ENCODE measurements at regions not wholly inside any gene's neighbourhood (a gene's known extent, or its start where the extent isn't known, plus 50 kb on each side); places are given as distances from the start of the nearest gene placed in this dataset.

DNA sequence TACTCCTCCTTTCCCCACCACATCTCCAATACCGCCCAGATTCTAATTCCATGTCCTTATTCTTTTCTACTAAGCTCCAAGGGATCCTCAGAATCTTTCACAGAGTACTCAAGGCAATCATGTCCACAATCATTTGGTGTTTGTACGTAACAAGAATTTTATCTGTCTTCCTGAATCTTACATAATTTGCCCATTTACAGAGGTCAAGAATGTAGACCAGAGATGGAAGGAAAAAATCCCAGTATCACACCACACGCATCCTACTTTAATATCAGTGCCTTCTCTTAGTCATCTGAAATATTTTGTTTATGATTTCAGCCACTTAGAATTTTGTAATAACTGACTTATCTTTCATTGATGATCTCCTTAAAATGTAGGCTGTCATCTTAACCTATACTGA lies 366.0 kb upstream of the LRRC7 start:
- Histone ChIP-seq H3F3A (ENCODE audit: insufficient read depth, low read length, poor library complexity, severe bottlenecking) (no peaks in the 10 kb centered on the region), H3K4me3 (ENCODE audit: low read length) (no peak overlapping the region)

DNA sequence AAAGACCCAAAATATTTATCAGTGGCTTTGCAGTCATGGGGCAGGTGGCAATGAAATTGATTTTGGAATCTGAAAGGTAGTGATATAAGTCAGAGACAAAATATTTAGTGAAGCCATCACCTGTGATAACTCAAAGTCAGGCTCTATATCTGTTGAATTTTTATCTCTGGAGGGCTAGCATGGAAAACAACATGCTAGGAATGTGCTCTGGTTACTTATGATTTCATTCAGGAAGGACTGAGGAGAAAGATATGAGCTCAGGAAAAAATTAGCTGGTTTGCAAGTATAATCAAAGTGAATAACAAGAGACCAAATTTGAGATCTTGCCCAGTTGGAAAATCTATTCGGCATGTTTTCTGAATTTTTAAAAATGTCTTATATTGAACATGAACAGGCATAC lies 364.6 kb upstream of the LRRC7 start:
- TF ChIP-seq, protein P1, sequence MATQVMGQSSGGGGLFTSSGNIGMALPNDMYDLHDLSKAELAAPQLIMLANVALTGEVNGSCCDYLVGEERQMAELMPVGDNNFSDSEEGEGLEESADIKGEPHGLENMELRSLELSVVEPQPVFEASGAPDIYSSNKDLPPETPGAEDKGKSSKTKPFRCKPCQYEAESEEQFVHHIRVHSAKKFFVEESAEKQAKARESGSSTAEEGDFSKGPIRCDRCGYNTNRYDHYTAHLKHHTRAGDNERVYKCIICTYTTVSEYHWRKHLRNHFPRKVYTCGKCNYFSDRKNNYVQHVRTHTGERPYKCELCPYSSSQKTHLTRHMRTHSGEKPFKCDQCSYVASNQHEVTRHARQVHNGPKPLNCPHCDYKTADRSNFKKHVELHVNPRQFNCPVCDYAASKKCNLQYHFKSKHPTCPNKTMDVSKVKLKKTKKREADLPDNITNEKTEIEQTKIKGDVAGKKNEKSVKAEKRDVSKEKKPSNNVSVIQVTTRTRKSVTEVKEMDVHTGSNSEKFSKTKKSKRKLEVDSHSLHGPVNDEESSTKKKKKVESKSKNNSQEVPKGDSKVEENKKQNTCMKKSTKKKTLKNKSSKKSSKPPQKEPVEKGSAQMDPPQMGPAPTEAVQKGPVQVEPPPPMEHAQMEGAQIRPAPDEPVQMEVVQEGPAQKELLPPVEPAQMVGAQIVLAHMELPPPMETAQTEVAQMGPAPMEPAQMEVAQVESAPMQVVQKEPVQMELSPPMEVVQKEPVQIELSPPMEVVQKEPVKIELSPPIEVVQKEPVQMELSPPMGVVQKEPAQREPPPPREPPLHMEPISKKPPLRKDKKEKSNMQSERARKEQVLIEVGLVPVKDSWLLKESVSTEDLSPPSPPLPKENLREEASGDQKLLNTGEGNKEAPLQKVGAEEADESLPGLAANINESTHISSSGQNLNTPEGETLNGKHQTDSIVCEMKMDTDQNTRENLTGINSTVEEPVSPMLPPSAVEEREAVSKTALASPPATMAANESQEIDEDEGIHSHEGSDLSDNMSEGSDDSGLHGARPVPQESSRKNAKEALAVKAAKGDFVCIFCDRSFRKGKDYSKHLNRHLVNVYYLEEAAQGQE (IDR thresholded peaks at IDR 0.05; ENCODE audit: borderline replicate concordance) = no peak
- no peak for TF ChIP-seq EZH2 (IDR thresholded peaks at IDR 0.05; ENCODE audit: borderline replicate concordance, insufficient read depth, low read length, poor library complexity, severe bottlenecking)
- TF ChIP-seq RAD21 (conservative IDR thresholded peaks at IDR 0.05) = no peak
- no peak for TF ChIP-seq POLR2AphosphoS5 (IDR thresholded peaks at IDR 0.05)
- TF ChIP-seq, protein P2, sequence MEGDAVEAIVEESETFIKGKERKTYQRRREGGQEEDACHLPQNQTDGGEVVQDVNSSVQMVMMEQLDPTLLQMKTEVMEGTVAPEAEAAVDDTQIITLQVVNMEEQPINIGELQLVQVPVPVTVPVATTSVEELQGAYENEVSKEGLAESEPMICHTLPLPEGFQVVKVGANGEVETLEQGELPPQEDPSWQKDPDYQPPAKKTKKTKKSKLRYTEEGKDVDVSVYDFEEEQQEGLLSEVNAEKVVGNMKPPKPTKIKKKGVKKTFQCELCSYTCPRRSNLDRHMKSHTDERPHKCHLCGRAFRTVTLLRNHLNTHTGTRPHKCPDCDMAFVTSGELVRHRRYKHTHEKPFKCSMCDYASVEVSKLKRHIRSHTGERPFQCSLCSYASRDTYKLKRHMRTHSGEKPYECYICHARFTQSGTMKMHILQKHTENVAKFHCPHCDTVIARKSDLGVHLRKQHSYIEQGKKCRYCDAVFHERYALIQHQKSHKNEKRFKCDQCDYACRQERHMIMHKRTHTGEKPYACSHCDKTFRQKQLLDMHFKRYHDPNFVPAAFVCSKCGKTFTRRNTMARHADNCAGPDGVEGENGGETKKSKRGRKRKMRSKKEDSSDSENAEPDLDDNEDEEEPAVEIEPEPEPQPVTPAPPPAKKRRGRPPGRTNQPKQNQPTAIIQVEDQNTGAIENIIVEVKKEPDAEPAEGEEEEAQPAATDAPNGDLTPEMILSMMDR (IDR thresholded peaks at IDR 0.05; ENCODE audit: poor library complexity, severe bottlenecking) = no peak
- TF ChIP-seq SMC3 (conservative IDR thresholded peaks at IDR 0.05; ENCODE audit: poor library complexity) = no peak
- no peak for TF ChIP-seq MXI1 (conservative IDR thresholded peaks at IDR 0.05; ENCODE audit: poor library complexity, severe bottlenecking)
- TF ChIP-seq TAF1 (IDR thresholded peaks at IDR 0.05; ENCODE audit: low read depth) = no peak
- no peak for TF ChIP-seq EP300 (conservative IDR thresholded peaks at IDR 0.05; ENCODE audit: poor library complexity, severe bottlenecking)
- Histone ChIP-seq H2AFZ (ENCODE audit: low read depth, low read length) (no peak overlapping the region), H3K27ac (ENCODE audit: low read length) (no peak overlapping the region), H3K4me3 (ENCODE audit: low read length) (no peak overlapping the region), H3K36me3 (ENCODE audit: insufficient read depth, low read length) (no peaks in the 10 kb centered on the region), H3K4me2 (ENCODE audit: low read length) (no peak overlapping the region), H3K9ac (ENCODE audit: low read length) (no peak overlapping the region), H4K20me1 (ENCODE audit: insufficient read depth) (no peaks in the 10 kb centered on the region), H3K79me2 (replicated peaks; ENCODE audit: insufficient read depth, low read length) (no peaks in the 10 kb centered on the region), H3K27me3 (ENCODE audit: insufficient read depth, low read depth, low read length) (no peaks in the 10 kb centered on the region), H3K9me2 (ENCODE audit: insufficient read depth, low read length) (no peaks in the 10 kb centered on the region), H3K9me3 (ENCODE audit: low read length) (peaks cover 7% of the 10 kb centered on the region), H3F3A (ENCODE audit: insufficient read depth, low read length, poor library complexity, severe bottlenecking) (no peaks in the 10 kb centered on the region)

More for the DNA sequence above, 366.0 kb upstream of the LRRC7 start:
- H3K27ac ChIP-seq (ENCODE audit: low read length) = no peak overlapping the region
- H3K9ac ChIP-seq (ENCODE audit: low read length) = no peak overlapping the region
- no peaks in the 10 kb centered on the region for H3K79me2 ChIP-seq (replicated peaks; ENCODE audit: insufficient read depth, low read length)
- H3K9me3 ChIP-seq (ENCODE audit: low read length) = peaks cover 7% of the 10 kb centered on the region
- H3K4me2 ChIP-seq (ENCODE audit: low read length) = no peak overlapping the region
- H3K9me2 ChIP-seq (ENCODE audit: insufficient read depth, low read length) = peaks cover 2% of the 10 kb centered on the region
- no peak overlapping the region for H2AFZ ChIP-seq (ENCODE audit: low read depth, low read length)
- TF ChIP-seq EP300 (conservative IDR thresholded peaks at IDR 0.05; ENCODE audit: poor library complexity, severe bottlenecking) = no peak
- no peak for TF ChIP-seq TAF1 (IDR thresholded peaks at IDR 0.05; ENCODE audit: low read depth)
- TF ChIP-seq POLR2AphosphoS5 (IDR thresholded peaks at IDR 0.05) = no peak
- no peak for TF ChIP-seq RAD21 (conservative IDR thresholded peaks at IDR 0.05)
- TF ChIP-seq, protein P1 (IDR thresholded peaks at IDR 0.05; ENCODE audit: borderline replicate concordance) = no peak
- TF ChIP-seq SMC3 (conservative IDR thresholded peaks at IDR 0.05; ENCODE audit: poor library complexity) = no peak
- H3K27me3 ChIP-seq (ENCODE audit: insufficient read depth, low read depth, low read length) = no peaks in the 10 kb centered on the region
- no peaks in the 10 kb centered on the region for H4K20me1 ChIP-seq (ENCODE audit: insufficient read depth)
- no peaks in the 10 kb centered on the region for H3K36me3 ChIP-seq (ENCODE audit: insufficient read depth, low read length)
